NB4 (cell line): ENCODE measurements at regions not wholly inside any gene's neighbourhood (a gene's known extent, or its start where the extent isn't known, plus 50 kb on each side); places are given as distances from the start of the nearest gene placed in this dataset.

Source experiments
- DNase-seq: peaks from one replicate; pipeline ENCODE4 v3.0.0; 2010; ENCODE audit warnings: low read depth
- H3K4me3 ChIP-seq: one replicate; pipeline ENCODE4 v1.5.1; 2011; ENCODE audit warnings: mild to moderate bottlenecking, low read depth, low read length, moderate library complexity
- CTCF ChIP-seq: IDR thresholded peaks from one replicate; pipeline ENCODE4 v1.5.1; 2012; ENCODE audit warnings: low read depth, low read length
- MAX ChIP-seq: IDR thresholded peaks from 2 replicates; pipeline ENCODE4 v1.6.1; 2011; ENCODE audit warnings: low read depth, low read length
- MYC ChIP-seq: IDR thresholded peaks from 2 replicates; pipeline ENCODE4 v1.6.1; 2011; ENCODE audit warnings: low read depth, low read length
- POLR2A ChIP-seq: IDR thresholded peaks from 2 replicates; pipeline ENCODE4 v1.6.1; 2011; ENCODE audit warnings: mild to moderate bottlenecking; ENCODE audit not compliant: insufficient read length; ENCODE audit errors: extremely low read depth

- no peak for DNase-seq
- no peak overlapping the region for H3K4me3 ChIP-seq
- no peak for TF ChIP-seq MAX
- TF ChIP-seq POLR2A, result no peak
- no peak for TF ChIP-seq CTCF
- no peak for TF ChIP-seq MYC
These were observed 609.2 kb upstream of the ZNF385D start for GRCh38 chr3:22360164-22360563.

GRCh38 chr3:22360970-22361369 is 610.0 kb upstream of the ZNF385D start:
- no peak for DNase-seq
- no peak overlapping the region for H3K4me3 ChIP-seq
- TF ChIP-seq MYC (no peak), MAX (no peak), POLR2A (no peak), CTCF (no peak)

GRCh38 chr3:22361521-22361920 is 610.5 kb upstream of the ZNF385D start:
- DNase-seq, result no peak
- TF ChIP-seq CTCF (no peak), MAX (no peak), POLR2A (no peak), MYC (no peak)
- H3K4me3 ChIP-seq, result no peak overlapping the region

GRCh38 chr3:22364851-22365250 is 613.8 kb upstream of the ZNF385D start:
- DNase-seq, result no peak
- no peak for TF ChIP-seq MYC
- no peak for TF ChIP-seq MAX
- TF ChIP-seq CTCF, result no peak
- no peak for TF ChIP-seq POLR2A
- no peak overlapping the region for H3K4me3 ChIP-seq

GRCh38 chr3:22366781-22367180 is 615.8 kb upstream of the ZNF385D start:
- TF ChIP-seq CTCF (no peak), MYC (no peak), POLR2A (no peak), MAX (no peak)
- no peak for DNase-seq

GRCh38 chr3:22371036-22371435 is 620.0 kb upstream of the ZNF385D start:
- TF ChIP-seq POLR2A, result no peak
- TF ChIP-seq MAX, result no peak
- TF ChIP-seq MYC, result no peak
- TF ChIP-seq CTCF, result no peak
- H3K4me3 ChIP-seq, result no peak overlapping the region
- no peak for DNase-seq

More at GRCh38 chr3:22366781-22367180, 615.8 kb upstream of the ZNF385D start:
- no peak overlapping the region for H3K4me3 ChIP-seq
